K562 (cell line): ENCODE measurements at regions not wholly inside any gene's neighbourhood (a gene's known extent, or its start where the extent isn't known, plus 50 kb on each side); places are given as distances from the start of the nearest gene placed in this dataset.

ENCODE experiments used
- ADNP ChIP-seq: fragments of 200-800 bp; sonication (Bioruptor generic); IDR thresholded peaks from 2 replicates; pipeline ENCODE4 v1.6.1; 2016; ENCODE audit warnings: missing genetic modification characterization, missing compliant biosample characterization
- EZH2 ChIP-seq: IDR thresholded peaks from 2 replicates; pipeline ENCODE4 v1.6.1; 2012; ENCODE audit warnings: low read depth, mild to moderate bottlenecking, inconsistent platforms, low read length, borderline replicate concordance
- MYC ChIP-seq, 2 experiments: fragments of 250-450 bp in 1 of 2; sonication (Bioruptor Pico) in 1 of 2; IDR thresholded peaks; 2 replicates each; pipeline versions ENCODE4 v1.5.1 to v1.6.1; 2012 to 2021; ENCODE audit warnings: low read depth in 2 of 2, borderline replicate concordance in 1 of 2, improper control_type of control experiment in 1 of 2, low read length in 1 of 2, mild to moderate bottlenecking in 1 of 2, moderate library complexity in 1 of 2
- PBX2 ChIP-seq, 2 experiments: IDR thresholded peaks in 1 of 2; conservative IDR thresholded peaks in 1 of 2; 2 replicates each; pipeline ENCODE4 v1.6.1; 2016; ENCODE audit warnings: low read depth in 2 of 2, mild to moderate bottlenecking in 1 of 2, missing compliant biosample characterization in 1 of 2, missing genetic modification characterization in 1 of 2, moderate library complexity in 1 of 2
- POLR2AphosphoS5 ChIP-seq: IDR thresholded peaks from 2 replicates; pipeline ENCODE4 v1.6.1; 2011; ENCODE audit warnings: mild to moderate bottlenecking, low read depth, low read length, moderate library complexity; ENCODE audit not compliant: control insufficient read depth, insufficient read depth
- RAD51 ChIP-seq: fragments of 450-650 bp; IDR thresholded peaks from 2 replicates; pipeline ENCODE4 v1.7.1; 2016; ENCODE audit warnings: low read depth, mild to moderate bottlenecking, borderline replicate concordance
- THRA ChIP-seq: fragments of 450-650 bp; IDR thresholded peaks from 2 replicates; pipeline ENCODE4 v1.6.1; 2017; ENCODE audit warnings: mild to moderate bottlenecking, moderate library complexity
- ZNF24 ChIP-seq: fragments of 450-650 bp; IDR thresholded peaks from 2 replicates; pipeline ENCODE4 v1.6.1; 2016

- TF ChIP-seq PBX2 (CRISPR knock-in tag; IDR thresholded peaks at IDR 0.05; ENCODE audit: low read depth) (no peak), PBX2 (tag; conservative IDR thresholded peaks at IDR 0.05; ENCODE audit: low read depth) (no peak), EZH2 (no peak), ADNP (no peak), POLR2AphosphoS5 (no peak), RAD51 (no peak), MYC (IDR thresholded peaks at IDR 0.05; ENCODE audit: low read depth, low read length) (no peak), MYC (CRISPR knock-in tag; IDR thresholded peaks at IDR 0.05; ENCODE audit: borderline replicate concordance, low read depth) (no peak), ZNF24 (no peak), THRA (no peak)
Measured at GRCh38 chr2:44101246-44101645, 67.4 kb upstream of the PPM1B start.
